ENCODE measurements at regions not wholly inside any gene's neighbourhood (a gene's known extent, or its start where the extent isn't known, plus 50 kb on each side); places are given as distances from the start of the nearest gene placed in this dataset.
"Not testable (repeated sequence)": the region's sequence is repeated elsewhere in the genome, so short reads cannot be mapped to it uniquely, and the experiment has no call there.

DNA sequence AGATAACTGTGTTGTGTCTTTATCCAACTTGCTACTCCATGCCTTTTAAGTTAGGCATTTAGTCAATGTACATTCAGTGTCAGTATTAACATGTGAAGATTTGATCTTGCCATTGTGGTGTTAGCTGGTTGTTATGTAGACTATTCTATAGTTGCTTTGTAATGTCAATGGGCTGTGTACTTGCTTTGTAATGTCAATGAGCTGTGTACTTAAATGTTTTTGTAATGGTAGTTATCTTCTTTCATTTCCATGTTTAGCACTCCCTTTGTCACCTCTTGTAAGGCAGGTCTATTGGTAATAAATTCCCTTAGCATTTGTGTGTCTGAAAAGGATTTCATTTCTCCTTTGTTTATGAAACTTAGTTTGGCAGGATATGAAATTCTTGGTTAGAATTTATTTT lies 53.4 kb downstream of the MC4R start:
- no peak for DNase-seq (ENCODE audit: low read depth)

DNA sequence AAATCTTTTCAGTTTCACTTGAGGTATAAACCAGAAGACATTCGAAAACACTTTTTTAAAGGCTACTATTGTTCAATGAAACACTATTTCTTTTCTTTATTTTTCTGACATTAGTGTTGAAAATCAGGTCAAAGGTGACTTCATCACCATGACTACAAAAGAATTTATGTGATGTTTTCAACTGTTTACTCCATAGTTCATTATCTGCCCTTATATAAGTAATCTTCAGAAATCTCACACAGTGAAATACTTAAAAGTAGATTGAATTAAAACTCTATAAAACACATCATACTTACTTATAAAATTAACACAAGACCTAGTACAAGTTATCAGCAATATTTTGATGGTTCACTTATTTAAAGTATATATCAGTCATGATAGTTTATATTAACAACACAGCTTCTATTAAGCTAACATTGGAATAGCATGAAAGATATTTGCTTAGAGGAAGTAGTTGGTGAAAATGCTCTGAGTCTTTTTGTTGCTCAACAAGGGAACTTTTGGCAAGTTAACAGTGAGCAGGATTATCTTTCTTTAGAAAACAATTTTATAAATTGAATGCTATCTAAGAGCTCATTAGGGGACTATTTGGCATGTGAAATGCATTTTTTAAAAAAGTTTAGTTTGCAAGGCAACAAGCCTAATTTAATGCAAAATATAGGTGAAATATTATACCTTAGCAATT lies 60.8 kb downstream of the MC4R start:
- DNase-seq (ENCODE audit: low read depth), result no peak

DNA sequence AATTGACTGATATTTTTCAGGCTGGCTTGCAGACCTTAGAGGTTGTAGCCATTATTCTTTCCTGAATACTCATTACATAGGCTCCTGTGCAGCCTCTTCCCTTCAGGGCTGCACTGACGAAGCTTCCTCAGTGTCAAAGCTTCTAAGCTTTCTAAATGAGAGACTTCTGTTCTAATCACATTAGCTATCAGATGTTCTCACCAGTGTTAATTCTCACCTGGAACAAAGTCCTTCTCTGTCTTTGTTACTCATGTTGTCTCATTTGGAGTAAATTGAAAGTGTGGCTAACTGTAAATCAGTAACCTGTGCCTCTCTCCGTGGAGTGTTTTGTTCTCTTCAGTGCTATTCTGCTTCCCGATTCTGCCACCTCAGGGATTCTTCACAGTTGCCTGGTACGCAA lies 76.9 kb downstream of the MC4R start:
- no peak for DNase-seq (ENCODE audit: low read depth)

DNA sequence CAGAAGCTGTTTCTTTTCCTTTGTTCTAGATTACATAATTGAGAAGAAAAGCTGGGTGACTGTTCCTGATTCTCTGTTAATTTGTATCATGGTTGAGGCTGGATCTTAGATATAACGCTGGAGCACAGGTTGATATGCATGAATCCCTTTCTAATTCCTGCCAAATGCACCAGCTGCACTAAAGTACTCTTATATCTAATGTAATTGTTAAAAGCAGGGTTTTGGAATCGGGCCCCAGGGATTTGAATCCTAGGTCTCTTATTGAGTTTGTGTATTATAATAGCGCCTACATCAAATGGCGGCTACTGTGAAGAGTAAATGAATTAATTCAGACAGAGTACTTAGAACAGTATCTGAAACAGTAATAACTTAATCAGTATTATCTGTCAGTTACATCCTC lies 80.4 kb downstream of the MC4R start:
- no peak for DNase-seq (ENCODE audit: low read depth)

DNA sequence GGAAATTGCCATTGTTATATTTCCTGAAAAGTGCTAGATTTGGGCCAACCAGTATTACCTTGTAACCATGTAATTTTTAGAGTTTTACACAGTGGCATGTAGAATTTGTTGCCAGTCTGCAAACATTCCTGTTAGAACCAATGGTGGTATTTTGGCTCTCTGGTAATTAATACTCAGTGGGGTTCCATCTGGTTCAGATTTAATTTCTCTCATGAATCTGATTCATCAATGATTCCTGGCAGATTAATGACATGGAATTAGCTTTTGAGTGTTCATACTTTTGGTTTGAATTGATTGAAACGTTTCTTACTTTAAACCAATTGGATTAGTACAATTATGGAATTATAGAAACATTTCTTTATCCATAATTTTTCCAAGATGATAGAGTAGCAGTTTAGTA lies 93.2 kb downstream of the MC4R start:
- no peak for DNase-seq (ENCODE audit: low read depth)

DNA sequence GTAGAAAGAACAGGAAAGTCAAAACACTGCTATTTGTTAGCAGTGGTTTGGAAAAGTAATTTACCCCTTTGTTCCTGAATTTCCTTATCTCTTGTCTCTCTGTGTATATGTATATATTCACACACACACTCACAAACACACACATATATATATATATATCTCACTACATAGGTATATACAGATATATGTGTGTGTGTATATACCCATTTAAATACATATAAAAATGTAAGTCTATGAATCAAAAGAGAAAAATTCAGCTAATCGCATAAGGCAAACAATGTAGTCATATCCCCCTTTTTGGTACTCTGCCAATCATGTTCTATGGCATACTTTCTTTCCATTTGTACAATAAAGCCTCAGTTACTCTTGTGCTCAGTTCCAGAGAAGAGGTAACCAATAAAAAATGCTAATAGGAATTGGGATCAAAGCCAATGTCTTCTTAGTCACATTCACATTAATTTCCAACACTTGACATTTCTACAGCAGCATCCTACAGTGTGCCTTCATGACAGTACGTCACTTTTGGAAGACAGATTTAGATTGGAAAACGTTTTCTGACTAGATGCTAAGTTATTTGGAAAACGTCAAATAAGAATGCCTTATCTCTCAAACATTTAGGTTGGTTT lies 94.6 kb downstream of the MC4R start:
- DNase-seq (ENCODE audit: low read depth), result peak; percentile 49

DNA sequence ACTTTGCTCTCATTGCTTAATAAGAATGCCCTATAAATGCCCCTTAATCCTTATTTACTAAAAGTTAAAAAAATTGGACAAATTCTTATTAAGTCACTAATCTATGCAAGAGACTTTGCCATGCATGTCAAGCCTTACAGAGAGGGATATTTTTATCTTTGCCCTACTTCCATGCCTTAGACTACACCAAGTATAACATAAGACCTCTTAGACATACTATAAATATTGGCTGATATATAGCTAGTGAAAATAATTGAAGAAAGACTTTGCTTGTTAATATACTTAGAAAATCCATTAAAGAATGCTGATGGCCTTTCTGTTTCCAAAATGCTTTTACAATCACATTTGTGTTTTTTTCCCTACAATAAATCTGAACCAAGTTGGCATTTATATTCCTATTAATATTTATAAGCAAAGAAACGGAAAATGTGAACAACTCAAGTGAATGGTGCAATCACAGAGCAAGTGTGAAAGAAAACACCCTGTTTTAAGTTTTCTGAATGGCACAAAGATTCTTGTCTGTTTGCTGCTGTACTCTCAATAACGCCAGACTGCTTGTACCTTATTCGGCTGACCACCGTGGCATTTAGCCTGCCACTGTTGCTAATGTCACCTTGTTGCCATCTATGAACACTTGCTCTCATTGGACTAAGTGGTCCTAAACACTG lies 105.0 kb downstream of the MC4R start:
- no peak for DNase-seq (ENCODE audit: low read depth)

DNA sequence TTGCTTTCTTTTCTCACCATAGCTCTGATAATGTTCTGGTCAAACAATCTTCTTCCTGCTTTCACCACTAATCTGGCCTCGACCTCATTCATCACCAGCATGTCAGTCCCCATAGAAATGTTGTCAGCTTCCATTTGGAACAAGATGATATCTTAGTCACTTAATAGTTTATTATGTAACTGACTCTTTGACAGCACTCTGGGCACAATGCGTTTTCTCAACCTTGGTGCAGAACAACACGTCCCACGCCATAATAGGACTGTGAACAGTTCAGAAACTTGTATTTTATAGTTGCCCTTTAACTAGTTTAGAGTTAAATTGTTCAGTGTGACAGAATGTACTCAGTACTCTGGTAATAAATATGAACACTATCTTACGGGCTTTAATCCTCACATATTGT lies 106.0 kb downstream of the MC4R start:
- no peak for DNase-seq (ENCODE audit: low read depth)

DNA sequence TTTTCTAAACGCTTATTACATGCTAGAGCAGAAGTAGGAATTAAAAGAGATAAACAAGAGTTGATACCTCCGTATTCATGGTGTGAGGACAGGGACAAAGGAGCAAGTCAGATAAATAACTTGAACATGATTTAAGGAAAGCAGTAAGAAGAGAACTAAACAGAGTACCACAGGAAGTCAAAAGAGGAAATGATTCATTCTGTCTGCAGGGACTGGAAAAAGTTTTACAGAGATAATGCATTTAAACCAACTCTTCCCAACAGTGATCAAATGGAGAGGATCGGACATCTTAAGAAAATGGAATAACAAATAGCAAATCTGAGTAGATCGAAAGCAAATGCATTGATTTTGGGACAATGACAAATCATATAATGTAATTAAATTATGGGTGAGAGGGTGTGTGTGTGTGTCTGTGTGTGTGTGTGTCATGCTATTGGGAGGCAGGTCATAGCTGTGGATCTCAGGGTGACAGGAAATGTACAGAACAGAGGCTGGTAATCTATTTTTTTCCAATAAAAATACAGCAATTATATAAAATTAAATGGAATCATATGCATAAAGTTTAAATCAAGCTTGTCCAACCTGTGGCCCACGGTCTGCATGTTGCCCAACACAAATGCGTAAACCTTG lies 113.4 kb downstream of the MC4R start:
- peak; percentile 8 for DNase-seq (ENCODE audit: low read depth)

DNA sequence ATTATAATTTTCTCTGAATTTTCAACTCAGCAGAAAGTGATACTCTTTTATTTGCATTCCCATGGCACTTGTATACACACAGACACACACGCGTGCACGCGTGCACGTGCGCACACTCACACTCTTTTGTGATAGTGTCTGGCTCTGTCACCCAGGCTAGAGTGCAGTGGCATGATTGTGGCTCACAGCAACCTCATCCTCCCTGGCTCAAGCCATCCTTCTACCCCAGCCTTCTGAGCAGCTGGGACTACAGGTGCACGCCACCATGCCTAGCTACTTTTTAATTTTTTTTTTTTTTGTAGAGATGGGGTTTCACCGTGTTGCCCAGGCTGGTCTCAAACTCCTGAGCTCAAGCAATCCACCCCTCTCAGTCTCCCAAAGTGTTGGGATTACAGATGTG lies 123.2 kb downstream of the MC4R start:
- DNase-seq (ENCODE audit: low read depth), result no peak

DNA sequence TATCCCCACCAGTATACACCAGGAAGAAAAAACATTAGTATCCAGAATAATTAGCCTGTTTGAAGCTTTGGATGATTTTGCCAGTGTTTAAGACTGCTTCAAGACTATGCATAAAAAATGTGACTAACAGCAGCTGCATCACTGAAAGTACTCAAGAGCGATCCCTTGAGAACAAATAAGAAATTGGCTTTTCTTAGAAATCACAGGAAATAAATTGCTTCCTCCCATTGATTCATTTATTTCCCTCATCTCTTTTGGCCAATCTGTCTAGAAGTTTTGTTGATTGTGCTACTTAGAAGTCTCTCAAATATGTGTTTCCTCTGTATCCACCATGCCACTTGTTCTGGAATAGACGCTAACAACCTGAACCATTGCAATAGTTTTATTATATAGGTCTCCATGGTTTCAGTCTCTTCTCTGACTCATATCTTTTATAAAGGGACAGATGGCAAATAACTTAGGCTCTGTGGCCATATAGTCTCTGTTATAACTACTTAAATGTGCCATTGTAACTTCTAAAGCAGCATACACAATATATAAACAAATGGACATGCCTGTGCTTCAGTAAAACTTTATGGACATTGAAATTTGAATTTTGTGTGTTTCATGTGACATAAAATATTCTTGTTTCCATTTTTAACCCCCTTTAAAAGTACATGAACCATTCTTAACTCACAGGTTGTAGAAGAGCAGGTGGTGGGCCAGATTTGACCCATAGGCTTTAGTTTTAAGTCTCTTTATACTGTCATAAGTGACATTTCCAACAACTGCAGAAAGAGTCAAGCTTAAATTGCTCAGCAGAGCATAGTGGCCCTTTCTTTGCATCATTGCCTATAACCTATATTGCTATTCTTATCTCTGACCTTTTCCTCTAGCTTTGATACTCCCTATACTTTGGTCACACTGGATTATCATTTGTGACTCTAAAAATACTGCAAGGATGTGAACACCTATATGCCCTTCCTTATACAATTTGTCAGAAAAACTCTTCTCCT lies 123.9 kb downstream of the MC4R start:
- no peak for DNase-seq (ENCODE audit: low read depth)

DNA sequence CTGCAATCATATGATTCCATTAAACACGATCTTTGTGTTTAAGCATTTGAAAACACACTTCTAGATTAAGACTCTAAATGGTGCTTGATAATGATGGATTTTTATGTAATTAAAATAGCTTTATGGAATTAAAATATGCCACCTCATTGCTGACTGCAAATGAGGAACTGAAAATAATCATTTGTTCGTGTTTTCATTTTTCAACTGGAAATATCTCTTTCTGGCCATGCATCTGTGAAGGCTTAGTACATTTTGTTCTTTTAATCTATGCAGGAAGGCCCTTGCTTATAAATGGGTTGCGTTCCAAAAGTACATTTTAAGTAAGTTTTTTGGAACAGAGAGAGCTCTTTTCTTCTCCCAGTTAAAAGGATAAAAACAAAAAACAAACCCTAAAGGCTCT lies 125.5 kb downstream of the MC4R start:
- DNase-seq (ENCODE audit: low read depth), result no peak

DNA sequence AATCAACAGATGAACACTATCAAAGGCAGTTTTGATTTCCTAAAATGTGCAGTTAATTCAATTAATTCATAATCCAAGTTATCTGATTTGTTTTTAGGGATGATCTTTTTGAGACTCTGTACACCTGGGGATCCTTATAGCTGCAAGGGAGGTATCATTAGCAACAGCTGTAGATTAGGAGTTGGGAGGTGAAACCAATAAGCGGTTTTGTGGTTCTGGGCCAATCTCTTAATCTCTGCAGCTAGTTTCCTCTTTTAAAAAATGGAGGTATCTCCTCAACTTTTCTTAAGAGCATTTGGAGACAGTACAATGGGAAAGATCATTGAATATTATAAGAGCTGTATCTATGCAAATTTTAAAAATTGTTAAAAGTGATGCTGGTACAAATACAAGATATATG lies 126.0 kb downstream of the MC4R start:
- no peak for DNase-seq (ENCODE audit: low read depth)

DNA sequence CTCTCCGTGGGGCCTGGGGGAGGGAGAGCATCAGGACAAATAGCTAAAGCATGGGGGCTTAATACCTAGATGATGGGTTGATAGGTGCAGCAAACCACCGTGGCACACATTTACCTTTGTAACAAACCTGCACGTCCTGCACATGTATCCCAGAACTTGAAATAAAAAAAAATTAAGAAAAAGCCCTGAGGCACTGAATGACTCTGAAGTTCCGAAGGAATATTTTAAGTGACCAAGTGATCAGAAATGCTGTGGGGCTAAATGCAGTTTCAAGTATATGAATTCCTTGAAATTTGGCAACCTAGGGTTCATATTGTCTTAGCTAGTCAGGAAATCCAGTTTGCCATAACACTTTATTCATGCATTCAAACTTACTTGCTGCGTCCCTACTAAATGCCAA lies 127.5 kb downstream of the MC4R start:
- DNase-seq (ENCODE audit: low read depth), result no peak

DNA sequence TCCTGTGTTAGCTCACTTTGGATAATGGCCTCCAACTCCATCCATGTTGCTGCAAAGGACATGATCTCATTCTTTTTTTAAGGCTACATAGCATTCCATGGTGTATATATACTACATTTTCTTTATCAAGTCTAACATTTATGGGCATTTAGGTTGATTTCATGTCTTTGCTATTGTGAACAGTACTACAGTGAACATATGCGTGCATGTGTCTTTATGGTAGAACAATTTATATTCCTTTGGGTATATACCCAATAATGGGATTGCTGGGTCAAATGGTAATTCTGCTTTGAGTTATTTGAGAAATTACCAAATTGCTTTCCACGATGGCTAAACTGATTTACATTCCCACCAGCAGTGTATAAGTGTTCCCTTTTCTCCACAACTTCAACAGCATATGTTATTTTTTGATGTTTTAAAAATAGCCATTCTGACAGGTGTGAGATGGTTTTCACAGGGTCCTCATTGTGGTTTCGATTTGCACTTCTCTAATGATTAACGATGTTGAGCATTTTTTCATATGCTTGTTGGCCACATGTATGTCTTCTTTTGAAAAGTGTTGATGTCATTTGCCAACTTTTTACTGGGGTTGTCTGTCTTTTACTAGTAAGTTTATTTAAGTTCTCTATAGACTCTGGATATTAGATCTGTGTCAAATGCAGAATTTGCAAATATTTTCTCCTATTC lies 133.4 kb downstream of the MC4R start:
- DNase-seq (ENCODE audit: low read depth), result not testable (repeated sequence)

DNA sequence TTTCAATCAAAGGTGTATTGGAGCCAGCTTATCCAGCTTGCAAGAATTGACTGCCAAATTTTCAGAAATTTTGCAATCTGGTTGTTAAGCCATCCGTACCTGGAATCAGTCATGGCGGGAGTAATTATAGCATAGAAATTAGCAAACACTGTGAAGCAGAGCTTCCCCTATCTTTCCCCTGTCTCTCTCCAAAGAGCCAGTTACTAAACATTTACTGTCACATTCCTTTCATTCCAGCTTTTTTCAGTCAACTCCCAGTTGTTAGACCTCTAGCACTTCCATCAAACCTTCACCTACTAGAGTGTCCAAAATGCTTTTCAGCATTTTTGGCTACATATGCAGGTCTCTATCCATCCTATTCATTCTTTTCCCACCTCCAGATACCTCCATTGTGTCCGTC lies 137.4 kb downstream of the MC4R start:
- no peak for DNase-seq (ENCODE audit: low read depth)

DNA sequence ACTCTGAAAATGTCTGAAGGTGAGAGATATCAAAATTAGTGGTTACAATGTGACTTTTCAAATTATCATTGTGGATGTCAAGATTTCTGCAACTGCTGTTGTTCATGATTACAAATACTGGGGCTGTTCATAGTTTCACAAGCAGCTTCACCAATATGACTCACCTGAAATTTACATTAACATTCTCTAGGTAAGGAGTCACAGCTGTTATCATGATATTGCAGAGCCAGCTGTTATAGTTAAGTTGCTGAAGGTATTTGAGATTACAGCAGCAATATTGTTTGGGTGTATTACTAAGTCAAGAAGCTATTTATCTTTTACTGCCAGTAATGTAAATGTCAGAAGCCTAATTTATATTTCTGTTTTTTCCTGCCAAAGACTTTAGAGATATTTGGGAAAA lies 140.0 kb downstream of the MC4R start:
- DNase-seq (ENCODE audit: low read depth), result peak; percentile 65

DNA sequence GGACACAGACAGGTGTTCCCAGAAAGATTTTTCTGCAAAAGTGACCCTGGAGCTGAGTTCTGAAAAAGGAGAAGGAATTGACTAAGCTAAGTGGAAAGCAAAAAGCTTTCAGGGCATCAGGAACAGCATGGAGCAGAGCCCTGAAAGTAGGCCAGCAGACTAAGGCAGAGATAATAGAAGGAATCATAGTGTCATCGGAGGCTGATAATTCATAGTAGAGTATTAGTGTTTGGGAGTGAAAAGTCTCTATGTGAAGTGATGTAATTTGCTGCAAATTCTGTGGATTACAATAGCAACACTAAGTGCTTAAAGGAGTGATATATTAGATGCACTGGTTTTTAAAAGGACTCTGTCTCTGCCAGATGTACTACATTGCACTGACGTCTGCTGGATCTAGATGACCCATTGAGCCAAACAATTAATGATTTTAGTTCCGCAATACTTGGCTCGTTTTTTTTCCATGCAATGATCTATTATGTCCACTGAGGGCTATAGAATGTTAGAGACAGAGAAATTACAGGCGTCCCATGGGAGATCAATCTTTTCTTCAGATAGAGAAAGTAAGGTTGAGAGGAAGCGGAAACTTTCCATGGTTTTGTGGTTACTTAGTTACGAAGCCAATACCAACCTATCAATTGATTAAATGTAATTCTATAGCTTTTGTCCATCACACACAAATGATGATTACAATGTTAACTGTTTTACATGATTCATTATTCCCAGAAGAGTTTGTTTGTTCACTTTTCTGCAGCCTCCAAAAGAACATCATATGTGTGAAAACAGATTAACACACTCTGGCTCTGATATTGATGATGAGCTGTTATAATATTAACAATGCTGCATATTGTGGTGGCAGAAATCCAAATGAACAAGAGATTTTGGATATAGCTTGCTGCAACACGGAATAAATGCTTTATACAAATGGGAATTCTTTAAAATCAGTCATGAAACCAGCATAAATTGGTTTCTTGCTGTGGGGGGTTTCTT lies 143.7 kb downstream of the MC4R start:
- DNase-seq (ENCODE audit: low read depth), result no peak

DNA sequence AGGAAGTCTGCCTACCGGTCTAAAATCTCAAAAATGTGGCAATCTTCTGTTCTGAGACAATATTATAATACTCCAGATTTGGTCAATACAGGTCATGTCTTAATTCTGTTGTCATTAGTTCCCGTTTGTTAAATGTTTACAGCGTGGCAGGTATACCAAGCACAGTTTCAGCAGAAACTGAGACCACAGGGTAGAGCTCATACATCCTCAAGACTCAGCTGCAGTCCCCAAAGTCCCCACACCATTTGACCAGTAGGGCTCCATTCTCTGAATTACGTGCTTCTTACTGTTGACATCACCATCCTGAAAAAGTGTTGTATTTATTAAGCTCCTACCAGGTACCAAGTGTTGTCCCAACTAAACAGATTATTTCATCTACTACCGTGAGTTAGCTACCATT lies 157.1 kb downstream of the MC4R start:
- DNase-seq (ENCODE audit: low read depth), result no peak

DNA sequence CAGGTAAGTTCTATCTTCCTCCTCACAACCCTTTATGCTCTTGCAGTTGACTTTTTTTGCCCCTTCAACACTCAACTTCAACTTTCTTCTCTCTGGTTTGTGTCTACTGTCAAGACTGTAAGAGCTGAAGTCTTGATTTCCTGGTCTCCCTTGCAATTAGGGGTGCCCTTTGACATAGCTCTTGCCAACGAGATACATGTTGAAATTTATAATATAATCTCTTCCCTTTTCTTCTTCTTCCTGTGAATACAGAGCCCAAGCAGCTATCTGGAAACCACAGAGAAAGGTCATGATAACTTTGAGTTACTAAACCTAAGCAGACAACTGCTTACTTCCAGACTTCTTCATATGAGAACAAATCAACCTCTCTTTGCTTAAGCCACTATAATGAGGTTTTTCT lies 163.5 kb downstream of the MC4R start:
- DNase-seq (ENCODE audit: low read depth), result no peak
